Ishikawa (cell line): ENCODE measurements at regions not wholly inside any gene's neighbourhood (a gene's known extent, or its start where the extent isn't known, plus 50 kb on each side); places are given as distances from the start of the nearest gene placed in this dataset.

Experiments used
- EGR1 ChIP-seq: IDR thresholded peaks from 2 replicates; pipeline ENCODE4 v1.6.1; 2012
- MAX ChIP-seq: IDR thresholded peaks from 2 replicates; pipeline ENCODE4 v1.6.1; 2012
- RAD21 ChIP-seq: IDR thresholded peaks from 2 replicates; pipeline ENCODE4 v1.6.1; 2012; ENCODE audit warnings: low read depth
- REST ChIP-seq: IDR thresholded peaks from 2 replicates; pipeline ENCODE4 v1.6.1; 2012; ENCODE audit warnings: low read depth, mild to moderate bottlenecking
- TEAD4 ChIP-seq: IDR thresholded peaks from 2 replicates; pipeline ENCODE4 v1.6.1; 2012
- USF1 ChIP-seq: IDR thresholded peaks from 2 replicates; pipeline ENCODE4 v1.6.1; 2012

GRCh38 chrX:866441-866990 lies 235.9 kb downstream of the SHOX start:
- TF ChIP-seq EGR1 (no peak), TEAD4 (no peak), REST (no peak), RAD21 (no peak), MAX (no peak), USF1 (no peak)
